EH (cell line): ENCODE measurements at regions not wholly inside any gene's neighbourhood (a gene's known extent, or its start where the extent isn't known, plus 50 kb on each side); places are given as distances from the start of the nearest gene placed in this dataset.
"Not testable (repeated sequence)": the region's sequence is repeated elsewhere in the genome, so short reads cannot be mapped to it uniquely, and the experiment has no call there.

Source experiments
- DNase-seq: peaks from one replicate; pipeline ENCODE4 v3.0.0-alpha.2; 2015; ENCODE audit warnings: low read depth

GRCh38 chr11:41519696-41520095 lies 60.2 kb upstream of the LRRC4C start:
- DNase-seq, result peak; percentile 1

GRCh38 chr11:41522391-41522790 lies 62.9 kb upstream of the LRRC4C start:
- DNase-seq, result peak; percentile 55

GRCh38 chr11:41522899-41523672 lies 63.6 kb upstream of the LRRC4C start:
- DNase-seq, result peak; percentile 21

GRCh38 chr11:41527530-41527929 lies 68.1 kb upstream of the LRRC4C start:
- no peak for DNase-seq

- no peak for DNase-seq
These were observed 73.0 kb upstream of the LRRC4C start for GRCh38 chr11:41532413-41532812.

GRCh38 chr11:41533761-41534160 lies 74.3 kb upstream of the LRRC4C start:
- no peak for DNase-seq

- DNase-seq, result no peak
These were observed 74.9 kb upstream of the LRRC4C start for GRCh38 chr11:41534391-41534790.

- no peak for DNase-seq
These were observed 75.4 kb upstream of the LRRC4C start for GRCh38 chr11:41534861-41535260.

GRCh38 chr11:41536021-41536568 lies 76.6 kb upstream of the LRRC4C start:
- DNase-seq, result no peak

- not testable (repeated sequence) for DNase-seq
These were observed 85.5 kb upstream of the LRRC4C start for GRCh38 chr11:41544902-41545301.

GRCh38 chr11:41578421-41579051 lies 119.1 kb upstream of the LRRC4C start:
- DNase-seq, result peak; percentile 1

- DNase-seq, result no peak
These were observed 120.1 kb upstream of the LRRC4C start for GRCh38 chr11:41579546-41579945.

- no peak for DNase-seq
These were observed 150.1 kb upstream of the LRRC4C start for GRCh38 chr11:41609511-41609910.

GRCh38 chr11:41612415-41612814 lies 153.0 kb upstream of the LRRC4C start:
- DNase-seq, result no peak

- peak; percentile 28 for DNase-seq
These were observed 153.9 kb upstream of the LRRC4C start for GRCh38 chr11:41613326-41613725.

GRCh38 chr11:41622707-41623359 lies 163.4 kb upstream of the LRRC4C start:
- DNase-seq, result no peak

GRCh38 chr11:41659985-41660384 lies 200.5 kb upstream of the LRRC4C start:
- DNase-seq, result no peak

- DNase-seq, result no peak
These were observed 201.1 kb upstream of the LRRC4C start for GRCh38 chr11:41660585-41660984.

GRCh38 chr11:41665441-41666360 lies 206.2 kb upstream of the LRRC4C start:
- DNase-seq, result no peak

GRCh38 chr11:41666951-41667653 lies 207.7 kb upstream of the LRRC4C start:
- no peak for DNase-seq

GRCh38 chr11:41675205-41675604 lies 215.8 kb upstream of the LRRC4C start:
- no peak for DNase-seq
